Right cardiac atrium (tissue), 5 donors: ENCODE measurements at regions not wholly inside any gene's neighbourhood (a gene's known extent, or its start where the extent isn't known, plus 50 kb on each side); places are given as distances from the start of the nearest gene placed in this dataset.
"Not testable (repeated sequence)": the region's sequence is repeated elsewhere in the genome, so short reads cannot be mapped to it uniquely, and the experiment has no call there.

ENCODE experiments used
- ATAC-seq, 2 donors: fragments of 200-7000 bp; cut with Tn5 transposase; one replicate each; pipeline versions ENCODE4 v1.8.0 to v1.9.1; 2020; ENCODE audit warnings: moderate library complexity in 2 of 2, mild to moderate bottlenecking in 1 of 2
- DNase-seq, 3 donors: peaks; one replicate each; pipeline ENCODE4 v3.0.0-alpha.2; 2020
- H3K27ac ChIP-seq: one replicate; pipeline ENCODE4 v1.5.1; 2013; ENCODE audit warnings: mild to moderate bottlenecking, low read length, control low read depth, moderate library complexity
- H3K27me3 ChIP-seq: one replicate; pipeline ENCODE4 v1.6.1; 2013; ENCODE audit not compliant: control insufficient read depth, insufficient read depth
- H3K4me1 ChIP-seq: one replicate; pipeline ENCODE4 v1.6.1; 2013; ENCODE audit warnings: low read length; ENCODE audit not compliant: control insufficient read depth, insufficient read depth
- H3K4me3 ChIP-seq: one replicate; pipeline ENCODE4 v1.5.1; 2013; ENCODE audit warnings: low read length, control low read depth
- H3K9me3 ChIP-seq: one replicate; pipeline ENCODE4 v1.6.1; 2013; ENCODE audit warnings: low read length; ENCODE audit not compliant: control insufficient read depth
- WGBS: extraction: QIAGEN DNeasy Blood & Tissue Kit; methylation state at CpG from one replicate; pipeline ENCODE4 v1.1.7; 2013; 5-methylcytosine and 5-hydroxymethylcytosine counted together
- intact Hi-C, 4 donors: fragments of 100-400 bp; cut with DNase I; formaldehyde crosslinking; loops; one replicate each; pipeline versions ENCODE4 v1.11.0 to v1.14.0; 2022 to 2023
- donor health status: healthy with polysubstance abuse.
- donor health status: DM: no; HTN: yes; CAD: no.
- donor health status: DM: no; HTN: no; CAD: no.
- donor health status: DM: no; HTN: yes; CAD: no; lungs with severe emphysema.
- donor health status: DM: yes; HTN: yes; CAD: no.

- ATAC-seq (no peak), DNase-seq (no peak)
- H3K4me3 ChIP-seq, result no peak overlapping the region
- no peaks in the 10 kb centered on the region for H3K4me1 ChIP-seq
- intact Hi-C loops, result no loop called here
- no peaks in the 10 kb centered on the region for H3K9me3 ChIP-seq
- no peaks in the 10 kb centered on the region for H3K27me3 ChIP-seq
- WGBS, result 97% methylated on average over 7 of the region's 7 CpGs
- no peak overlapping the region for H3K27ac ChIP-seq
These were observed 1548.3 kb upstream of the SLC10A2 start for GRCh38 chr13:104614361-104615145.

GRCh38 chr13:104608331-104608730 is 1542.1 kb upstream of the SLC10A2 start:
- no peak for ATAC-seq
- no peak for DNase-seq
- H3K27ac ChIP-seq, result no peak overlapping the region
- WGBS, result 81% methylated on average over 2 of the region's 2 CpGs
- no peaks in the 10 kb centered on the region for H3K9me3 ChIP-seq
- no peak overlapping the region for H3K4me3 ChIP-seq
- no peaks in the 10 kb centered on the region for H3K4me1 ChIP-seq
- no peaks in the 10 kb centered on the region for H3K27me3 ChIP-seq
- intact Hi-C loops, result no loop called here

GRCh38 chr13:104605435-104605834 is 1539.2 kb upstream of the SLC10A2 start:
- H3K27ac ChIP-seq, H3K9me3 ChIP-seq, ATAC-seq, H3K4me1 ChIP-seq, H3K4me3 ChIP-seq, intact Hi-C loops, H3K27me3 ChIP-seq: not testable (repeated sequence)
- 95% methylated on average over 7 of the region's 7 CpGs for WGBS
- peak in 1 of 3 donors; percentile 18 for DNase-seq

GRCh38 chr13:104597546-104598180 is 1531.4 kb upstream of the SLC10A2 start:
- H3K27me3 ChIP-seq, result no peaks in the 10 kb centered on the region
- ATAC-seq (no peak), DNase-seq (no peak)
- no peak overlapping the region for H3K4me3 ChIP-seq
- H3K27ac ChIP-seq, result no peak overlapping the region
- no peaks in the 10 kb centered on the region for H3K9me3 ChIP-seq
- intact Hi-C loops, result no loop called here
- 95% methylated on average over 2 of the region's 2 CpGs for WGBS
- no peaks in the 10 kb centered on the region for H3K4me1 ChIP-seq

GRCh38 chr13:104595511-104595910 is 1529.3 kb upstream of the SLC10A2 start:
- ATAC-seq, result no peak
- no peak overlapping the region for H3K27ac ChIP-seq
- H3K4me1 ChIP-seq, result no peaks in the 10 kb centered on the region
- H3K4me3 ChIP-seq, result no peak overlapping the region
- WGBS, result 28% methylated on average over 3 of the region's 3 CpGs
- no peaks in the 10 kb centered on the region for H3K27me3 ChIP-seq
- no peaks in the 10 kb centered on the region for H3K9me3 ChIP-seq
- DNase-seq, result no peak
- intact Hi-C loops, result no loop called here

GRCh38 chr13:104594806-104595205 is 1528.6 kb upstream of the SLC10A2 start:
- Histone ChIP-seq H3K4me3 (no peak overlapping the region), H3K9me3 (no peaks in the 10 kb centered on the region), H3K27me3 (no peaks in the 10 kb centered on the region), H3K4me1 (no peaks in the 10 kb centered on the region), H3K27ac (no peak overlapping the region)
- WGBS, result 81% methylated on average over 2 of the region's 2 CpGs
- intact Hi-C loops, result no loop called here
- ATAC-seq (no peak), DNase-seq (no peak)

GRCh38 chr13:104593693-104594092 is 1527.5 kb upstream of the SLC10A2 start:
- WGBS, result 93% methylated on average over 2 of the region's 2 CpGs
- no peaks in the 10 kb centered on the region for H3K4me1 ChIP-seq
- ATAC-seq (no peak), DNase-seq (no peak)
- no peaks in the 10 kb centered on the region for H3K9me3 ChIP-seq
- intact Hi-C loops, result no loop called here
- no peak overlapping the region for H3K27ac ChIP-seq
- no peaks in the 10 kb centered on the region for H3K27me3 ChIP-seq
- no peak overlapping the region for H3K4me3 ChIP-seq

- intact Hi-C loops, result no loop called here
- Histone ChIP-seq H3K27me3 (no peaks in the 10 kb centered on the region), H3K9me3 (no peaks in the 10 kb centered on the region), H3K4me1 (no peaks in the 10 kb centered on the region), H3K27ac (no peak overlapping the region), H3K4me3 (no peak overlapping the region)
- 85% methylated on average over 4 of the region's 4 CpGs for whole genome bisulfite sequencing
- DNase-seq, result no peak
- ATAC-seq, result no peak
These were observed 1527.0 kb upstream of the SLC10A2 start for GRCh38 chr13:104593251-104593576.

- WGBS, result 89% methylated on average over 3 of the region's 3 CpGs
- intact Hi-C loops, result no loop called here
- ATAC-seq, result no peak
- no peak overlapping the region for H3K27ac ChIP-seq
- DNase-seq, result no peak
- no peak overlapping the region for H3K4me3 ChIP-seq
- no peaks in the 10 kb centered on the region for H3K27me3 ChIP-seq
- H3K9me3 ChIP-seq, result no peaks in the 10 kb centered on the region
- no peaks in the 10 kb centered on the region for H3K4me1 ChIP-seq
These were observed 1526.5 kb upstream of the SLC10A2 start for GRCh38 chr13:104592545-104593250.

- Histone ChIP-seq H3K9me3 (no peaks in the 10 kb centered on the region), H3K4me3 (no peak overlapping the region), H3K27ac (no peak overlapping the region), H3K4me1 (no peaks in the 10 kb centered on the region), H3K27me3 (no peaks in the 10 kb centered on the region)
- intact Hi-C loops, result no loop called here
- no peak for DNase-seq
- ATAC-seq, result no peak
These were observed 1525.9 kb upstream of the SLC10A2 start for GRCh38 chr13:104592127-104592526.

GRCh38 chr13:104586051-104586746 is 1520.0 kb upstream of the SLC10A2 start:
- H3K27ac ChIP-seq, result no peak overlapping the region
- WGBS, result 50% methylated on average over 11 of the region's 11 CpGs
- intact Hi-C loops, result no loop called here
- no peak overlapping the region for H3K4me3 ChIP-seq
- DNase-seq, result no peak
- H3K4me1 ChIP-seq, result no peaks in the 10 kb centered on the region
- no peaks in the 10 kb centered on the region for H3K9me3 ChIP-seq
- no peaks in the 10 kb centered on the region for H3K27me3 ChIP-seq
- no peak for ATAC-seq
